ENCODE measurements at regions not wholly inside any gene's neighbourhood (a gene's known extent, or its start where the extent isn't known, plus 50 kb on each side); places are given as distances from the start of the nearest gene placed in this dataset.

DNA sequence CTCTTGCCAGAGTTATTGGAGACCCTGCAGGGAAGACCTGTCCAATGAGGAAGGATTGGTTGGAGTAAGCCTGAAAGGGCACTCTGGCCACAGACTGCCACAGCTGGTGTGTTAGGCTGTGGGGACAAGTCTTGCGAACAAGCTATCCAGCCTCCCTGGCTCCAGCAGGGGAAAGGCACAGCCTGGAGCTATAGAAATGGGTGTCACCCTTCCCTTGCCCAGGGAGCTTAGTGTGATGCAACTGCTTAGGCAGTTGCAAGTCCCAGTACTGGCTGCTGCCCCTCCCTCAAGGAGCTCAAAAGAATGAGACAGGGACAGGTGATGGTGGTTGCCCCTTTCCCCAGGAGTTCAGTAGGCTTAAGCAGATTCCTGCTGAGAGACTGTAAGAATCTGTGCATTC is 165.7 kb upstream of the CT83 start:
- no peaks in the 10 kb centered on the region for H3K36me3 Mint-ChIP-seq (ENCODE audit: low read depth)
- H3K27me3 ChIP-seq (ENCODE audit: control insufficient read depth in 1 of 2, insufficient read depth in 2 of 2, low read length in 2 of 2): no peaks in the 10 kb centered on the region
- H3K9me3 ChIP-seq (ENCODE audit: control insufficient read depth in 1 of 2, insufficient read depth in 1 of 2, low read length in 2 of 2): no peaks in the 10 kb centered on the region
- H3K4me1 ChIP-seq (ENCODE audit: insufficient read depth, low read length): no peaks in the 10 kb centered on the region
- TF ChIP-seq CTCF (IDR thresholded peaks at IDR 0.05): no peak
- no peaks in the 10 kb centered on the region for H3K27me3 Mint-ChIP-seq
- no peak overlapping the region for H3K27ac Mint-ChIP-seq
- no peaks in the 10 kb centered on the region for H3K4me1 Mint-ChIP-seq (ENCODE audit: low read depth)
- DNase-seq (no peak), ATAC-seq (ENCODE audit: poor library complexity) (no peak)
- peaks cover 3% of the 10 kb centered on the region for H3K9me3 Mint-ChIP-seq
- POLR2A ChIA-PET: no interaction called here
- CTCF ChIA-PET: no interaction called here
- intact Hi-C loops (cut with DNase I, micrococcal nuclease): no loop called here
- H3K4me3 Mint-ChIP-seq: no peak overlapping the region
- no peaks in the 10 kb centered on the region for H3K36me3 ChIP-seq (ENCODE audit: insufficient read depth, low read length)
- no peak overlapping the region for H3K4me3 ChIP-seq (ENCODE audit: low read length)
- H3K27ac ChIP-seq (ENCODE audit: low read depth in 1 of 2, low read length in 2 of 2): no peak overlapping the region

GRCh38 chrX:116618546-116618945 is 155.8 kb upstream of the CT83 start:
- H3K4me1 Mint-ChIP-seq (ENCODE audit: low read depth): no peaks in the 10 kb centered on the region
- DNase-seq: no peak
- H3K9me3 Mint-ChIP-seq: peaks cover 4% of the 10 kb centered on the region
- H3K4me3 Mint-ChIP-seq: no peak overlapping the region
- Histone ChIP-seq H3K4me1 (ENCODE audit: insufficient read depth, low read length) (no peaks in the 10 kb centered on the region), H3K27ac (ENCODE audit: low read depth in 1 of 2, low read length in 2 of 2) (no peak overlapping the region), H3K4me3 (ENCODE audit: low read length) (no peak overlapping the region), H3K27me3 (ENCODE audit: control insufficient read depth in 1 of 2, insufficient read depth in 2 of 2, low read length in 2 of 2) (no peaks in the 10 kb centered on the region), H3K36me3 (ENCODE audit: insufficient read depth, low read length) (no peaks in the 10 kb centered on the region), H3K9me3 (ENCODE audit: control insufficient read depth in 1 of 2, insufficient read depth in 1 of 2, low read length in 2 of 2) (no peaks in the 10 kb centered on the region)
- no peak for ATAC-seq (ENCODE audit: poor library complexity)
- no peak for TF ChIP-seq CTCF (IDR thresholded peaks at IDR 0.05)
- intact Hi-C loops (cut with DNase I, micrococcal nuclease): no loop called here
- no peaks in the 10 kb centered on the region for H3K27me3 Mint-ChIP-seq
- H3K27ac Mint-ChIP-seq: no peak overlapping the region
- ChIA-PET POLR2A (no interaction called here), CTCF (no interaction called here)
- H3K36me3 Mint-ChIP-seq (ENCODE audit: low read depth): no peaks in the 10 kb centered on the region

GRCh38 chrX:116607776-116608175 is 145.0 kb upstream of the CT83 start:
- peaks cover 0 to 12% of the 10 kb centered on the region in 2 experiments for H3K9me3 ChIP-seq (ENCODE audit: control insufficient read depth in 1 of 2, insufficient read depth in 1 of 2, low read length in 2 of 2)
- TF ChIP-seq CTCF (IDR thresholded peaks at IDR 0.05): no peak
- ChIA-PET CTCF (no interaction called here), POLR2A (no interaction called here)
- no peaks in the 10 kb centered on the region for H3K36me3 Mint-ChIP-seq (ENCODE audit: low read depth)
- no peak overlapping the region for H3K4me3 Mint-ChIP-seq
- no peak overlapping the region for H3K27ac ChIP-seq (ENCODE audit: low read depth in 1 of 2, low read length in 2 of 2)
- no peaks in the 10 kb centered on the region for H3K4me1 Mint-ChIP-seq (ENCODE audit: low read depth)
- DNase-seq (no peak), ATAC-seq (ENCODE audit: poor library complexity) (no peak)
- peaks cover 6% of the 10 kb centered on the region for H3K9me3 Mint-ChIP-seq
- H3K27me3 ChIP-seq (ENCODE audit: control insufficient read depth in 1 of 2, insufficient read depth in 2 of 2, low read length in 2 of 2): no peaks in the 10 kb centered on the region
- H3K4me1 ChIP-seq (ENCODE audit: insufficient read depth, low read length): no peaks in the 10 kb centered on the region
- no peaks in the 10 kb centered on the region for H3K36me3 ChIP-seq (ENCODE audit: insufficient read depth, low read length)
- no peak overlapping the region for H3K4me3 ChIP-seq (ENCODE audit: low read length)
- H3K27me3 Mint-ChIP-seq: no peaks in the 10 kb centered on the region
- no peak overlapping the region for H3K27ac Mint-ChIP-seq
- intact Hi-C loops (cut with DNase I, micrococcal nuclease): no loop called here

Measured in CD4-positive, alpha-beta T cell (primary cell).